HG03342 (cell line): ENCODE measurements at regions not wholly inside any gene's neighbourhood (a gene's known extent, or its start where the extent isn't known, plus 50 kb on each side); places are given as distances from the start of the nearest gene placed in this dataset.
"Not testable (repeated sequence)": the region's sequence is repeated elsewhere in the genome, so short reads cannot be mapped to it uniquely, and the experiment has no call there.

Source experiments
- ATAC-seq: cut with Tn5 transposase; IDR thresholded peaks from one replicate; pipeline ENCODE4 v1.9.1; 2021; ENCODE audit warnings: mild to moderate bottlenecking, moderate library complexity; ENCODE audit not compliant: unreplicated experiment

- ATAC-seq, result not testable (repeated sequence)
Observed at GRCh38 chr2:118744682-118745181, 102.7 kb downstream of the EN1 start.

- no peak for ATAC-seq
Observed at GRCh38 chr2:118738524-118739308, 108.7 kb downstream of the EN1 start.

- ATAC-seq, result no peak
Observed at GRCh38 chr2:118738106-118738505, 109.3 kb downstream of the EN1 start.

- no peak for ATAC-seq
Observed at GRCh38 chr2:118737684-118738083, 109.8 kb downstream of the EN1 start.

GRCh38 chr2:118732432-118732831 is 115.0 kb downstream of the EN1 start:
- ATAC-seq, result no peak

- ATAC-seq, result no peak
Observed at GRCh38 chr2:118731413-118731812, 116.0 kb downstream of the EN1 start.

- no peak for ATAC-seq
Observed at GRCh38 chr2:118730405-118730804, 117.0 kb downstream of the EN1 start.

- no peak for ATAC-seq
Observed at GRCh38 chr2:118729760-118730159, 117.7 kb downstream of the EN1 start.

GRCh38 chr2:118728984-118729383 is 118.5 kb downstream of the EN1 start:
- ATAC-seq, result no peak

- ATAC-seq, result no peak
Observed at GRCh38 chr2:118726821-118727220, 120.6 kb downstream of the EN1 start.

GRCh38 chr2:118723394-118723793 is 124.1 kb downstream of the EN1 start:
- no peak for ATAC-seq

GRCh38 chr2:118722976-118723375 is 124.5 kb downstream of the EN1 start:
- ATAC-seq, result no peak

- ATAC-seq, result no peak
Observed at GRCh38 chr2:118721817-118722551, 125.5 kb downstream of the EN1 start.

- ATAC-seq, result no peak
Observed at GRCh38 chr2:118720866-118721265, 126.6 kb downstream of the EN1 start.

- no peak for ATAC-seq
Observed at GRCh38 chr2:118718921-118719320, 128.5 kb downstream of the EN1 start.

GRCh38 chr2:118716102-118716501 is 131.3 kb downstream of the EN1 start:
- ATAC-seq, result no peak

- no peak for ATAC-seq
Observed at GRCh38 chr2:118714118-118714517, 133.3 kb downstream of the EN1 start.

- no peak for ATAC-seq
Observed at GRCh38 chr2:118711603-118712002, 135.8 kb downstream of the EN1 start.

- ATAC-seq, result no peak
Observed at GRCh38 chr2:118710481-118710880, 137.0 kb downstream of the EN1 start.

- ATAC-seq, result no peak
Observed at GRCh38 chr2:118709786-118710185, 137.7 kb downstream of the EN1 start.

GRCh38 chr2:118706844-118707243 is 140.6 kb downstream of the EN1 start:
- ATAC-seq, result no peak

GRCh38 chr2:118706371-118706770 is 141.1 kb downstream of the EN1 start:
- no peak for ATAC-seq
